ENCODE measurements at regions not wholly inside any gene's neighbourhood (a gene's known extent, or its start where the extent isn't known, plus 50 kb on each side); places are given as distances from the start of the nearest gene placed in this dataset.

DNA sequence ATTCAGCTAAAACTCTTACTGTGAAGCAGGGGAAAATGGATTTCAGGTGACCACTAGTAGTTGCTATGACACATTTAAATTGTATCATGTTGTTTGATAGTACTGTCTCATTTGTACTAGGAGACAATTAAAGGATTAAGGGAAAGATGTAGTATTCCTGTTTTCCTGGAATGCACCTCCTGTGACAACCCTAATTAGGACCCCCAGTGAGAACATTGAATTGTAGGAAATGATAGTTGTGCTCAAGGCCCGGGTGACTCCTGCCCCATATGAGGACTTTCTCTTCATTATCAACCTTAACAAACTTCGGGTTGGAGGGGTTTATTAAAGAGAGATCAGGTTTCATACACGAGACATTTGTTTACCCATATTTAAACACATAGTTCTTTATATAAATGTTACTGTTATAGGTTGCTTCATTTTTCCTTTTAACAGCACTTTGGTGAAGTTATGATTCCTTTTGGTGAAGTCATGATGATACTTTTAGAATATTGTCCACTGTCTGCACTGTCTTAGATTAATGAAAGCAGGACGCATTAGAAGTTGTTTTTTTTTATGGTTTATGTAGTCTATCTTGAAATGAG lies 392.6 kb upstream of the NAALADL2 start:
- no peak for TF ChIP-seq FOSL2 (IDR thresholded peaks at IDR 0.05; ENCODE audit: borderline replicate concordance, low read depth)
- TF ChIP-seq USF1 (IDR thresholded peaks at IDR 0.05; ENCODE audit: borderline replicate concordance, low read depth): no peak
- no peak for TF ChIP-seq FOXJ3 (CRISPR knock-in tag; IDR thresholded peaks at IDR 0.05)
- TF ChIP-seq ZBTB33 (IDR thresholded peaks at IDR 0.05; ENCODE audit: borderline replicate concordance, low read depth): no peak
- no peak for TF ChIP-seq SIN3A (IDR thresholded peaks at IDR 0.05; ENCODE audit: borderline replicate concordance, low read depth, low read length)
- no peak for TF ChIP-seq ELF1 (IDR thresholded peaks at IDR 0.05)
- no peak for TF ChIP-seq TCF12 (IDR thresholded peaks at IDR 0.05)
- no peak overlapping the region for H3K27ac ChIP-seq (ENCODE audit: low read depth in 2 of 2, low read length in 1 of 2)
- no peaks in the 10 kb centered on the region for H3K9me3 ChIP-seq
- H3K4me2 ChIP-seq: no peak overlapping the region
- no peak for DNase-seq
- no peak overlapping the region for H3K9ac ChIP-seq
- CTCF ChIA-PET: no interaction called here
- POLR2A ChIA-PET: no interaction called here
- no peaks in the 10 kb centered on the region for H3K36me3 ChIP-seq (replicated peaks in 1 of 2; ENCODE audit: control insufficient read depth in 1 of 2, insufficient read depth in 2 of 2, low read length in 1 of 2)
- H3F3A ChIP-seq (replicated peaks; ENCODE audit: insufficient read depth): peaks cover 4% of the 10 kb centered on the region
- H3K9me2 ChIP-seq: no peaks in the 10 kb centered on the region
- no peaks in the 10 kb centered on the region for H3K27me3 ChIP-seq (ENCODE audit: insufficient read depth)
- H3K4me3 ChIP-seq (ENCODE audit: low read depth in 2 of 2, low read length in 1 of 2): no peak overlapping the region
- no peaks in the 10 kb centered on the region for H3K4me1 ChIP-seq (ENCODE audit: control insufficient read depth in 1 of 2, insufficient read depth in 2 of 2, low read depth in 1 of 2, low read length in 1 of 2)
- no peaks in the 10 kb centered on the region for H4K20me1 ChIP-seq (ENCODE audit: insufficient read depth)
- WGBS (ENCODE audit: low lambda C conversion rate): 88% methylated on average over 4 of the region's 4 CpGs
- H2AFZ ChIP-seq (ENCODE audit: low read depth): no peak overlapping the region
- H3K79me2 ChIP-seq (ENCODE audit: insufficient read depth): no peaks in the 10 kb centered on the region

- Histone ChIP-seq H3K36me3 (replicated peaks in 1 of 2; ENCODE audit: control insufficient read depth in 1 of 2, insufficient read depth in 2 of 2, low read length in 1 of 2) (no peaks in the 10 kb centered on the region), H3K79me2 (ENCODE audit: insufficient read depth) (no peaks in the 10 kb centered on the region), H3K4me2 (no peak overlapping the region), H3K4me3 (ENCODE audit: low read depth in 2 of 2, low read length in 1 of 2) (no peak overlapping the region), H3K27me3 (ENCODE audit: insufficient read depth) (no peaks in the 10 kb centered on the region), H4K20me1 (ENCODE audit: insufficient read depth) (no peaks in the 10 kb centered on the region), H3K9me2 (no peaks in the 10 kb centered on the region; the same call in 1 of the 2 replicates), H3K9ac (no peak overlapping the region), H2AFZ (ENCODE audit: low read depth) (no peak overlapping the region), H3K4me1 (ENCODE audit: control insufficient read depth in 1 of 2, insufficient read depth in 2 of 2, low read depth in 1 of 2, low read length in 1 of 2) (0 out of 4 replicates have a peak, but pooled peaks cover 0 to 6% of the 10 kb centered on the region in 2 experiments), H3K27ac (ENCODE audit: low read depth in 2 of 2, low read length in 1 of 2) (no peak overlapping the region), H3K9me3 (no peaks in the 10 kb centered on the region), H3F3A (replicated peaks; ENCODE audit: insufficient read depth) (no peaks in the 10 kb centered on the region)
- ChIA-PET POLR2A (no interaction called here), CTCF (no interaction called here)
- no peak for DNase-seq
- WGBS (ENCODE audit: low lambda C conversion rate): 68% methylated on average over 1 of the region's 1 CpG
- TF ChIP-seq NRF1 (IDR thresholded peaks at IDR 0.05; ENCODE audit: low read depth, low read length): no peak
- no peak for TF ChIP-seq REST (IDR thresholded peaks at IDR 0.05; ENCODE audit: low read depth, low read length)
- no peak for TF ChIP-seq MXI1 (IDR thresholded peaks at IDR 0.05; ENCODE audit: low read depth, low read length)
- no peak for TF ChIP-seq ELF1 (IDR thresholded peaks at IDR 0.05)
- TF ChIP-seq FOXJ3 (CRISPR knock-in tag; IDR thresholded peaks at IDR 0.05): no peak
- no peak for TF ChIP-seq USF1 (IDR thresholded peaks at IDR 0.05; ENCODE audit: borderline replicate concordance, low read depth)
- no peak for TF ChIP-seq SIN3A (IDR thresholded peaks at IDR 0.05; ENCODE audit: borderline replicate concordance, low read depth, low read length)
- TF ChIP-seq MEF2A (IDR thresholded peaks at IDR 0.05; ENCODE audit: borderline replicate concordance, low read depth): no peak
- TF ChIP-seq FOXM1 (IDR thresholded peaks at IDR 0.05; ENCODE audit: low read depth): no peak
- no peak for TF ChIP-seq JUND (IDR thresholded peaks at IDR 0.05)
- TF ChIP-seq, protein P1, sequence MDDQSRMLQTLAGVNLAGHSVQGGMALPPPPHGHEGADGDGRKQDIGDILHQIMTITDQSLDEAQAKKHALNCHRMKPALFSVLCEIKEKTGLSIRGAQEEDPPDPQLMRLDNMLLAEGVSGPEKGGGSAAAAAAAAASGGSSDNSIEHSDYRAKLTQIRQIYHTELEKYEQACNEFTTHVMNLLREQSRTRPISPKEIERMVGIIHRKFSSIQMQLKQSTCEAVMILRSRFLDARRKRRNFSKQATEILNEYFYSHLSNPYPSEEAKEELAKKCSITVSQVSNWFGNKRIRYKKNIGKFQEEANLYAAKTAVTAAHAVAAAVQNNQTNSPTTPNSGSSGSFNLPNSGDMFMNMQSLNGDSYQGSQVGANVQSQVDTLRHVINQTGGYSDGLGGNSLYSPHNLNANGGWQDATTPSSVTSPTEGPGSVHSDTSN (IDR thresholded peaks at IDR 0.05): no peak
- no peak for TF ChIP-seq TAF1 (IDR thresholded peaks at IDR 0.05; ENCODE audit: borderline replicate concordance, low read depth, low read length)
- TF ChIP-seq IRF3 (IDR thresholded peaks at IDR 0.05; ENCODE audit: low read depth, low read length): no peak
Observed at GRCh38 chr3:174477491-174477890, 381.6 kb upstream of the NAALADL2 start.
